Tibial nerve (tissue), 4 donors: ENCODE measurements at regions not wholly inside any gene's neighbourhood (a gene's known extent, or its start where the extent isn't known, plus 50 kb on each side); places are given as distances from the start of the nearest gene placed in this dataset.

Experiments
- DNase-seq, 2 donors: peaks; one replicate each; pipeline ENCODE4 v3.0.0-alpha.2; 2019; ENCODE audit warnings: low spot score in 2 of 2
- H3K27ac ChIP-seq, 4 donors: fragments of 200-600 bp; sonication (generic) in 3 of 4; one replicate each; pipeline ENCODE4 v1.5.1; 2017 to 2019; ENCODE audit warnings: mild to moderate bottlenecking in 1 of 4
- H3K27me3 ChIP-seq, 2 donors: fragments of 200-600 bp; sonication (generic) in 1 of 2; one replicate each; pipeline versions ENCODE4 v1.5.1 to v1.6.0; 2017 to 2019
- H3K36me3 ChIP-seq, 3 donors: fragments of 200-600 bp; sonication (generic); one replicate each; pipeline ENCODE4 v1.5.1; 2018 to 2019
- H3K4me1 ChIP-seq, 4 donors: fragments of 200-600 bp; sonication (generic) in 3 of 4; one replicate each; pipeline ENCODE4 v1.5.1; 2017 to 2019
- H3K4me3 ChIP-seq, 4 donors: fragments of 200-600 bp; sonication (generic) in 3 of 4; one replicate each; pipeline ENCODE4 v1.5.1; 2017 to 2019; ENCODE audit warnings: mild to moderate bottlenecking in 1 of 4, moderate library complexity in 1 of 4
- H3K9me3 ChIP-seq, 4 donors: fragments of 200-600 bp; sonication (generic) in 3 of 4; one replicate each; pipeline ENCODE4 v1.5.1; 2017 to 2019
- EP300 ChIP-seq, 2 donors: sonication (generic); formaldehyde crosslinking; IDR thresholded peaks; one replicate each; pipeline ENCODE4 v1.6.1; 2017; ENCODE audit warnings: antibody characterized with exemption in 2 of 2, mild to moderate bottlenecking in 1 of 2
- POLR2A ChIP-seq, 2 donors: fragments of 450-650 bp; IDR thresholded peaks; one replicate each; pipeline ENCODE4 v1.6.1; 2017; ENCODE audit warnings: antibody characterized with exemption in 2 of 2, mild to moderate bottlenecking in 2 of 2, moderate library complexity in 2 of 2
- WGBS, 2 donors: methylation state at CpG; one replicate each; pipeline ENCODE4 v1.1.5; 2018; 5-methylcytosine and 5-hydroxymethylcytosine counted together
- TF ChIP-seq, protein P1 (sequence below), 5 experiments: fragments of 200-600 bp in 3 of 5; fragments of 450-650 bp in 2 of 5; sonication (generic) in 3 of 5; IDR thresholded peaks; one replicate each; pipeline ENCODE4 v1.5.1; 2016 to 2019; ENCODE audit warnings: antibody characterized with exemption in 5 of 5, mild to moderate bottlenecking in 3 of 5, moderate library complexity in 2 of 5

DNA sequence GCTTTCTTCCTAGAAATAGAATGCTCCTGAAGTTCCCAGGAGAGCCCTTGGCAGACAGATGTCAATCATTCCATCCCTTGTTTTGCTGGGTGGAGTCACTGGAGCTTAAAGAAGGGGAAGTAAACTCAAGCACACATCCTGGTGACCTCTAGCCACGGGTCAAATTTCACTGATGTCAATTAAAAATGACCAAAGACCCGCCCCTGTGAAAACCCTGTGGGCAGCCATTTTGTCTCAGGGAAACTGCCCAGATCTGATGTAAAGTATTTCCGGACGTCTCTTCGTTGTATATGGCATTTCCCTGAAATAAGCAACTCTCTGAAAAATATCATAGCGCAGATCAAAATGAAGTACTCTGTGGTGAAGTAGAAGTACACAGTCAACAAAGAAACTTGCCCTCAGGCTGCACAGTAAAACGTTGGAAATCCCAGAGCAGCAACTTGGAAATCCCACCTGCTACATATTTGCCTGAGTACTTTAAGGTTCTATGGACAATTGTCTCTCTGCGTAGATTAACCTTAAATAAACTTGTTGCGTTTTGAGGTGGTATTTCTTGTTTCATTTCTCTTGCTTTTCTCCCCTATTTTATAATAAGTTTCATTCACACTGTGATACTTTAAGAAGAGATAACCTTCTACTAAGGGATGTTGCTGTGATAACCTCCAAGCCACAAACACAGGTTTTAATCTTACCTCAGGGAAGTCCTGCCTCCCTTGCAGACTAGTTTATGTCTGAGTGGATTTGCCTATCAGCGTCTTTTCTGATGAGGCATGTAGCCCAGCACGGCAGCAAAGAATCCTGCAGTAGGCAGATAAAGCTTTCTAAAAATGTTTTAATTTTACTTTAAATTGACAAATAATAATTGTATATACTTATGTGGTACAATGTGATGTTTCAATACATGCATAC lies 60.9 kb upstream of the PIP5K1B start:
- Histone ChIP-seq H3K27ac (peak overlapping the region in 1 of 4 donors; percentile 42), H3K4me1 (no peaks in the 10 kb centered on the region), H3K27me3 (no peaks in the 10 kb centered on the region), H3K9me3 (no peaks in the 10 kb centered on the region), H3K4me3 (no peak overlapping the region), H3K36me3 (no peaks in the 10 kb centered on the region)
- TF ChIP-seq POLR2A (IDR thresholded peaks at IDR 0.05): no peak
- TF ChIP-seq, protein P1, sequence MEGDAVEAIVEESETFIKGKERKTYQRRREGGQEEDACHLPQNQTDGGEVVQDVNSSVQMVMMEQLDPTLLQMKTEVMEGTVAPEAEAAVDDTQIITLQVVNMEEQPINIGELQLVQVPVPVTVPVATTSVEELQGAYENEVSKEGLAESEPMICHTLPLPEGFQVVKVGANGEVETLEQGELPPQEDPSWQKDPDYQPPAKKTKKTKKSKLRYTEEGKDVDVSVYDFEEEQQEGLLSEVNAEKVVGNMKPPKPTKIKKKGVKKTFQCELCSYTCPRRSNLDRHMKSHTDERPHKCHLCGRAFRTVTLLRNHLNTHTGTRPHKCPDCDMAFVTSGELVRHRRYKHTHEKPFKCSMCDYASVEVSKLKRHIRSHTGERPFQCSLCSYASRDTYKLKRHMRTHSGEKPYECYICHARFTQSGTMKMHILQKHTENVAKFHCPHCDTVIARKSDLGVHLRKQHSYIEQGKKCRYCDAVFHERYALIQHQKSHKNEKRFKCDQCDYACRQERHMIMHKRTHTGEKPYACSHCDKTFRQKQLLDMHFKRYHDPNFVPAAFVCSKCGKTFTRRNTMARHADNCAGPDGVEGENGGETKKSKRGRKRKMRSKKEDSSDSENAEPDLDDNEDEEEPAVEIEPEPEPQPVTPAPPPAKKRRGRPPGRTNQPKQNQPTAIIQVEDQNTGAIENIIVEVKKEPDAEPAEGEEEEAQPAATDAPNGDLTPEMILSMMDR (IDR thresholded peaks at IDR 0.05): no peak
- TF ChIP-seq EP300 (IDR thresholded peaks at IDR 0.05): no peak
- DNase-seq: no peak
- WGBS, 2 donors: 68 to 69% methylated on average over 11 of the region's 11 CpGs

DNA sequence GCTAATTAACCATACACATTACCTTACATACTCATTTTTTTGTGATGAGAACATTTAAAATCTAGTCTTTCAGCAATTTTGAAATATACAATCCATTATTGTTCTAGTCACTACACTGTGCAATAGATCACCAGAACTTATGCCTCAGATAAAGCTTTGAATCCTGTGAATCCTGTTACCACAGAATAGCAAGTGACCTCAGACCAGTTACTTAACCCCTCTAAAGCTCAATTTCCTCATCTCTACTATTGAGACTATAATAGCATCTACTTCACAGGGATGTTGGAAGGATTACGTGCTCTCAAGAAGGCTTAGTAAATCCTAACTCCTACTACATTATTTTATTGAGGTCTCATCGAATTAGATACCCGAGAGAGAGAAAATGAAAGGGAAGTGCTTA lies 60.2 kb upstream of the PIP5K1B start:
- Histone ChIP-seq H3K36me3 (no peaks in the 10 kb centered on the region), H3K9me3 (no peaks in the 10 kb centered on the region), H3K4me1 (no peaks in the 10 kb centered on the region), H3K4me3 (no peak overlapping the region), H3K27me3 (no peaks in the 10 kb centered on the region), H3K27ac (peak overlapping the region in 1 of 4 donors; percentile 42)
- TF ChIP-seq POLR2A (IDR thresholded peaks at IDR 0.05): no peak
- 52 to 62% methylated on average over 3 of the region's 3 CpGs for WGBS, 2 donors
- no peak for DNase-seq

DNA sequence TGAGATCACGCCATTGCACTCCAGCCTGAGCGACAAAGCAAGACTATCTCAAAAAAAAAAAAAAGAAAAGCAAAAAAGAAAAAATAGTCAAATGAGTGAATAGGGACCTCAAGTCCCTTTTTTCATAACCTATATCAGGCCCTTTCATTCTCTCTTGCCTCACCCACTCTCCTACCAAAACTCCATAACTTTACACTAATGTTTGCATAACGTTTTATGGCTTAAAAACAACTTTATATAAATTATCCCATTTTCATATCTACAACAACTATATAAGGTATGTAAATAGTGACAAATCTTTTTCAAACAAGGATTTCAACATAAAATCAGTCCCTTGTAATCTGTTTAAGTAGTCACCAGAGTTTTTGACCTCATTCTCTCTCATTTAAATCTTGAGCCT lies 56.9 kb upstream of the PIP5K1B start:
- H3K27ac ChIP-seq: no peak overlapping the region
- TF ChIP-seq, protein P1 (IDR thresholded peaks at IDR 0.05): no peak
- H3K4me3 ChIP-seq: no peak overlapping the region
- no peaks in the 10 kb centered on the region for H3K36me3 ChIP-seq
- no peaks in the 10 kb centered on the region for H3K4me1 ChIP-seq
- WGBS, 2 donors: 87 to 94% methylated on average over 3 of the region's 3 CpGs
- no peak for DNase-seq
- H3K9me3 ChIP-seq: no peaks in the 10 kb centered on the region
- no peaks in the 10 kb centered on the region for H3K27me3 ChIP-seq

DNA sequence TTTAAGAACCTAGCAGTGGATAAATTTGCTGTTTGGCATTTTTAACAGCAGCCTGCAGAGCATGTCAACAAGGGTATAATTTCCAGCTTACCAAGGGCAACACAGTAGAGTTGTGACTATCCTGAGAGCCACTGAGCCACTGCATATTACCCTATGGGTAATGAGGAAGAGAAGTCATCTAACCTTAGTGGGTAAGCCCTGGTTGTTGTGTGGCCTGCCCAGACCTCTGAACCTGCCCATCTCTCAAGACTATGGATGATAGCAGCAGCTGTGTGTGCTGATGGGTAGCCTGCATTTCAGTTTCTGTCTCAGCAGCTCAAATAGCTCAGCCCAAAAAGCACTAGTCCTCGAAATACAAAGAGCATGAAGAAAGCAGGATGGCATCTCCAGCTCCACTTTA lies 56.1 kb upstream of the PIP5K1B start:
- WGBS, 2 donors: 82 to 83% methylated on average over 1 of the region's 1 CpG
- Histone ChIP-seq H3K27ac (no peak overlapping the region), H3K27me3 (no peaks in the 10 kb centered on the region), H3K36me3 (no peaks in the 10 kb centered on the region), H3K9me3 (no peaks in the 10 kb centered on the region), H3K4me3 (no peak overlapping the region), H3K4me1 (no peaks in the 10 kb centered on the region)
- TF ChIP-seq, protein P1 (IDR thresholded peaks at IDR 0.05): no peak
- TF ChIP-seq EP300 (IDR thresholded peaks at IDR 0.05) (no peak), POLR2A (IDR thresholded peaks at IDR 0.05) (no peak)
- no peak for DNase-seq

DNA sequence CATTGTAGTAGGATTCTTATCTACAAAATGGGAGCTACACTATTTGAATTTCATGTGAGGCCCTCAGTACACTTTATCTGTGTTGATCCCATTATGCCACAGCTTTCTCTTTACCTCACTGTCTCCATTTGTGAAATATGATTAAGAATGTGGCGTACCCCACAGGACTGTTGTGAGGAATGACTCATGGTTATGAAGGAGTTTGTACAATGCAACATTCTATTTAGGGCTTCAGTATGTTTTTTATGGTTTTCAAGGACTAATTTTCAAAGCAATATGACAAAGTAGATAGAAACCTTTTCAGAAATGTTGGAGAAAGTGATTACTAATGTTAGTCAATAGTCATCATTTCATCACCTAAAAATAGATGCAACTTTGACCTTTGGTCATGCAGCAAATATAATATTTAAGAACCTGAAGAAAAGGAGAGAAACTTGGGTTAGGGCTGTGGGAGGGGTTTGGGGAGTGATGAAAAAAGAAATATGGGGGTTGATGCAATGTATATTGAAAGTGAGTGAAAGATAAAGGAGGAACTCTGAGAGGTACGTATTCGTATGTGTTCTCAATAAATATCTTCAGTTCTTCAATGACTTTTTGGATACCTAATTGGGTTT lies 53.7 kb upstream of the PIP5K1B start:
- Histone ChIP-seq H3K4me1 (no peaks in the 10 kb centered on the region), H3K36me3 (no peaks in the 10 kb centered on the region), H3K27ac (no peak overlapping the region), H3K9me3 (no peaks in the 10 kb centered on the region), H3K27me3 (no peaks in the 10 kb centered on the region), H3K4me3 (no peak overlapping the region)
- WGBS, 2 donors: 87% methylated on average over 3 of the region's 3 CpGs
- TF ChIP-seq POLR2A (IDR thresholded peaks at IDR 0.05): no peak
- no peak for TF ChIP-seq EP300 (IDR thresholded peaks at IDR 0.05)
- TF ChIP-seq, protein P1 (IDR thresholded peaks at IDR 0.05): no peak
- no peak for DNase-seq
